ENCODE measurements at regions not wholly inside any gene's neighbourhood (a gene's known extent, or its start where the extent isn't known, plus 50 kb on each side); places are given as distances from the start of the nearest gene placed in this dataset.

DNA sequence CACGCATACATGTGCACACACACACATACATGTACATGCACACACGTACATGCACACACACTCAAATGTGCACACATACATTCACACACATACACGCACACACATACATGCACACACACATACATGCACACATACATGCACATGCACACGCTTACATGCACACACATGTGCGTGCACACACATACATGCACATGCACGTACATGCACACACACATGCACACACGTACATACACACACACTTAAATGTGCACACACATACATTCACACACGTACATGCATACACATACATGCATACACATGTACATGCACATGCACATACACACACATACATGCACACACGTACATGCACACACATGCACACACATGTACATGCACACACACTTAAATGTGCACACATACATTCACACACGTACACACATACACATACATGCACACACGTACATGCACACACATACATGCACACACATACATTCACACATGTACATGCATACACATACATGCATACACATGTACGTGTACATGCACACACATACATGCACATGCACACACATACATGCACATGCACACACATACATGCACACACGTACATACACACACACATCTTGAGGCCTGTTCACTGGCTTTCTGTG, 283.7 kb upstream of the ID2 start:
- DNase-seq, result no peak

DNA sequence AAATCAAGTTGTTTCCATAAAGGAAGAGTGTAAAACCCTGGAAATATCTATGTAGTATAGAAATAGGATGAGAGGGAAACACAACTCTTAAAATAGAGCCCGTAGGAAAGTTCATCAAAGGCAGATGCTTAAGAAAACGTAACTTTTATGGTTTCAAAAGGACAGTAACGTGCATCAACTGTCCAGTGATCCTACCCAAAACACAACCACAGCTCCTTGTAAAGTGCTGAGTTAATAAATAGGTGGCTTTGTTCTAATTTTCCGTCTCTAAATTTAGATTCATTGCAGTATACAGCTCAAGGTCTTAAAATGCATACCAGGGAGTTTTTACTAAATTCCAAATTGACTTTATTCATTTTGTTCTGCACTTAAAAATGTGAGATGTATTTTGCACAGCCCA, 282.1 kb upstream of the ID2 start:
- DNase-seq, result no peak

DNA sequence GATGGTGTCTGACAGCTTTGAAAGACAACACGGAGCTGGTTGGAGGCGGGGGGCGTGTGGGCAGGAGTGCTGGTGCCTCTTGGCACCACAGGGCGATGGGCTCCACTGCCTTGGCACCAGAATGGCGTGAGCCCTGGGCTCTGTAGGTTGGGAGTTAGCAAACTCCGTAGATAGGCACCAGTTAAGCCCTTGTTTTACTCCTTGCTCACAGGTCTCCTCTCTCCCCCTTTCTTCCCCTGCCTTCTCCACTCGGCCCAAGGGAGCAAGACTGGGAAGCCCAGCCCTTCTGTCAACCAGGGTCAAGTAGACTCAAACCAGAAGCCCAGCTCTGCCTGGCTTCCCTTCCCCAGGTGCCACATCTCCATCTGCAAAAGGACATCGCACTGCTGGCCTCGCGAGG, 281.7 kb upstream of the ID2 start:
- DNase-seq, result no peak

DNA sequence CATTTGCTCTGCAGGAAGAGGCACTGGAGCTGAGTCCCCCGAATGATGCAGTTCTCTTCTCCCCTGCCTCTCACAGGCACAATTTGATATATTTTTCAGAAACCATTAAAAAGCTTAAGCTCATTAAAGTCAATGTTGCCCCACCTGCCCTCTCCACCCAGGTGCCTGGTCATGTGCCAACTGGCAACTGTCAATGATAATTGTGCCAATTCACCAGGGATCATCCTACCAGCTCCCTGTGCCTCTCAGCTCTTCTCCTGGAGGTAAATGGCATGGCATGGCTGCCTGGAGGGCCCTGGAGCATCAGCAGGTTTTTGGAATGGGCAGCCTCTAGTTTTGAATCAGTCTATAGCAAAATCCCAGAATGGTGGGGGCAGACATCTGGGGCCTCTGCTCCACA, 279.6 kb upstream of the ID2 start:
- peak; percentile 82 for DNase-seq

DNA sequence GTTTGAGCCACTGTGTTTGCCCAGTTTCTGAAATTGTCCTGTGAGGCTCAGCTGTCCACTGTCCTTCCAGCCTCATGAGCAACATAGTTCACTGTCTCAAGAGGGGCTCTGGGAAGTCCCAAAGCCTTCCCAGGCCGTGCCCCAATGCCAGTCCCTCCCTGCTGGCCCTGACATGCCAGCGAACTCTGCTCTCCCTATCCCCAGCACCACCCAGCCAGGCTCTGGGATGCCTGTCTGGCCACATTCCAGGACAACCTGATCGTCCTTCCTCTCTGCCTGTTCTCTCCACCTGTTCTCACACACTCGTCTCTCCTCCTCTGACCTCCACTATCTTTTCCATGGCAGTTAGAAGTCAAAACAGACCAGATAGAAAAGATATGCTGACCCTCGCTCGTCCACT, 278.0 kb upstream of the ID2 start:
- DNase-seq, result peak; percentile 52

DNA sequence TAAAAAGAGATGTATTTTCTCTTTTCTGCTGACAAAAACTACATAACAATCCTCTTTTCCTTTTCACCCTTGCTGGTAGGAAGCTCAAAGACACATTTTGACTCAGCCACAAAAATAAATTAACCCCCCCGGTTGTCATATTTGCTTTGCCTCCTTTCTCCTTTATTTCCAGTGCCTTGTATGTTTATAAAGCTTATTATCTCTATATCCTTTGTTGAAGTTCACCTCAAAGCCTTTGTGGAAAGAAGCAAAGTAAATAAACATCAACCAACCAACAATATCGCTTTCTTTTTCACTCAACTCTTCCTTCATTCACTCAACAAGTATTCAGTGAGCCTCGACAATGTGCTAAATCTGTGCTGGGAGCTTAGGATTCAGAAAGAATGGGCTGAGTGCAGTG, 276.5 kb upstream of the ID2 start:
- no peak for DNase-seq

DNA sequence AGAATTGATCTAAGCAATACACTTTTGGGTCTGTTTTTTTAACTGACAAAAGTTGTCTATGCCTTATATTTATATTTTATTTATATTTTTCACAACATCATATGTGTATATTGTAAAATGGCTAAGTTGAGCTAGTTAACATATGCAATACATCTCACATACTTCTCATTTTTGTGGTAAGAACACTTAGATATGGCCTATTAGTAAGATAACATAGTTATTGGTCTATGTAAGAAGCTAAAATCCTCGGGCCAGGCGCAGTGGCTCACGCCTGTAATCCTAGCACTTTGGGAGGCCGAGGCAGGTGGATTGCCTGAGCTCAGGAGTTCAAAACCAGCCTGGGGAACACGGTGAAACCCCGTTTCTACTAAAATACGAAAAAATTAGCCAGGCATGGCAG, 275.6 kb upstream of the ID2 start:
- DNase-seq, result no peak

DNA sequence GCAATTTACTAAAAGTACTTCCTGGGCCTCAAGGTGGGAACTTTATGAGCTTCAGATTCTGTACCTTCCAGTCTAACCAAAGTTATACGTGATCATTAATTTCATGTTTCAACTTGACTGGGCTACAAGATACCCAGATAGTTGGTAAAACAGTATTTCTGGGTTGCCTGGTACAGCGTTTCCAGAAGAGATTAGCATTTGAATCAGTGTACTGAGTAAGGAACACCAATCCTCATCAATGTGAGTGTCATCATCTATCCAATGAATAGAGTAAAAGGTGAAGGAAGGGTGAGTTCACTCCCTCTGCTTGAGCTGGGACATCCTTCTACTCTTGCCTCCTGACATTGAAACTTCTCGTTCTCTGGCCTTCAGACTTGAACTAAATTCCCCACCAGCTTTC, 274.5 kb upstream of the ID2 start:
- no peak for DNase-seq

DNA sequence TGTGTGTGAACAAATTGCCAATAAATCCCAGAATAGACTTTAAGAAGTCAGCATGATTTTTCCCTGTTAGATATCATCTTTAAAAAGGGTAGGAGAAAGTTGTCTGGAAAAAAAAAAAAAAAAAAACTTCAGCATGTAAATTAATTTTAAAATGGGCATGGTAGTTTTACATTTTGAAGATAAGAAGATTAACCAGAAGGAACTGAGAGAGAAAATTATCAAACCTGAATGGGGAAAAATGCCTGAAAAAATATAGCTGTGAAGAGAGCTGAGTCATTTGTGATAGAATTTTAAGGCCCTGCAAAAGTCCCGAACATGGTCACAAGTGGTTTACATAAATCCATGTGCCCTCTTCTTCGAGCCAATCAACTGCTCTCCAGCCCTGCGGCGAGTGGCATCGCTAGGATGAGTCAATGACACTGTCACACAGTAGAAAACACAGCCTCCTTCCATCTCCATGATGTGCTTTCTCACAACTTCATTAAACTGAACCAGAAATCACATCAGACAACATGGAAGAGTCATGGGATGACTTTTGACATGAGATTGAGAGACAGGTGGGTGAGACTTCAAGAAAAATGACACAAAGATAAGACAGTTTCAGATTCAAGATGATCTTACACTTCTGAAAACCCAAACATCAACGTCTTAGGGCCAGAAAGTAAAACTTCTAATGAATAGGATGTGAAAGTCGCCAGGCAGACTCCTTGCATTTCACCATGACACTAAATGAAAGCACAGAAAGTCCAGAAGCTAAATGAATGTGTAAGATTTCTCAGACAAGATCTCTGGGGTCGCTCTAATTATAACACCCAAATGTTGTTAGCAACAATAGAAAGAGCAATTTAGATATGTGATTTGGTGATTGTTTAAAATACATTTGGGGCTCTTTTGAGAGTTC, 273.0 kb upstream of the ID2 start:
- no peak for DNase-seq

DNA sequence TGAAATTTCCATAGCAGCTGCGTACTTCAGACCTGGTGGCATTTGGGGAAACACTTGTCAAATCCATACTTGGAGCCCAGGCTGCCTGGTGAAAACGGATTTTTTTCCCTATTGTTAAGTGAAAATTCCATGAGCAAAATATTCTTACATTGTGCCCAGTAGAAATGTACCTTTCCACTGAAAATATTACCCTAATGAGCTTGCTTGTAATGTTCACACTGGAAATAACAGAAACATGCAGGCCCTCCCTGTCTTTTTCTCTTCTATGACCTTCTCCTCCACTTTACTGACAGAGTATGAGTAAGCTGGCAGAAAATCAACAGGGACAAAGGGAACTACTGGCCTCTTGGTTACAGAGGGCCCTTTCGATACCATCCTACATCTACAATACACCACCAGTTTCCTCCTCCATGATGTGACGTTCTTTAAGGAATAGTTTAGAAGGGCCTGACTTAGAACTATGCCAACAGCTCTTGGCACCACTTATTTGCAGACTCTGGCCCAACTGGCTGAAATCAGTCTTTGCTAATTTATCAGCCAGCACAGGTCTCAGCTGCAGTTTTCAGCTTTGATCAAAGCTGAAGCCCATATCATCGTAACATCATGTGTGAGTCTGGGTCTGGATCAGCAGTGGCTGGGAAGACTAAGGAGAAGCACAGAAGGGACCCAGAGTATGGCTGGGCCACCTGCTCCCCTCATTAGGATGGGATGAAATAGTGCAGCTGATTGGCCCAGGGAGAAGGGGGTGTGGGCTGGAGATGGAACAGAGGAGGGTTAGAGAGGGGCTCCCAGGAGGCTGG, 272.2 kb upstream of the ID2 start:
- DNase-seq, result no peak

DNA sequence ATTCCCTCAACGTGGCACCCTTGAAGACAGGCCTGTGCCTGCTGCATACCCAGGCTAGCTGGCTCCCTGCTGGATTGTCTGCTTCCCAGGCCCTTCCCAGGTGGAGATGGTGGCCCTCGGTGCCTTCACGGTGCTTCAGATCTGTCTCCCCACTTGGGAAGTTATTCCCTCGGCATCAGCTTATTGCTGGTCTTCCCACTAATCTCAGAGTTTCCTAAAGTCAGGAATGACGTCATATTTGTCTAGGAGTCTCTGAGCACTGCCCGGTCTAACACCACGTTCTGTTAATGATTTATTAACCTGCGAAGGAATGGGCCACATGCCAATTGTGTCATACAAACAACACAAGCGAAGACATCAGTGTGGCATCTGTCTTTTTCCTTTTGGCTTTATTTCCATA, 269.8 kb upstream of the ID2 start:
- DNase-seq, result no peak

DNA sequence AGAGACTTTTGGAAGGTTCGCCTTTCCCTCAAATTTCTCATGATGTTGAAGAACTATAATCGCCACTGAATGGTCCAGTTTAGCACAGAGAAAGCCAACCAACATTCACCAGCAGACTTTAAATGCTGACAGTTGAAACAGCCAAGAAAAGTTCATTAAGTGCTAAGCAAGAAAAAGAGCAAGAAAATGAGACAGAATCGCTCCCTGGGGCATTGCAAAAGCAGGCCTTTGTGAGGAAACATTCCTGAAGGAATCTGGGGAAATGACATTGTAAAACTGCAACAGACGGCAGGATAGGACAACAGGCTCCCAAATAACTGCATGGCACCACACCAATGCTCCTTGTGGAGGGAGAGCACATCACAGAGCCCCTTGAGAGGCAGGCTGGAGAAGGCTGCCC, 269.3 kb upstream of the ID2 start:
- DNase-seq, result no peak

DNA sequence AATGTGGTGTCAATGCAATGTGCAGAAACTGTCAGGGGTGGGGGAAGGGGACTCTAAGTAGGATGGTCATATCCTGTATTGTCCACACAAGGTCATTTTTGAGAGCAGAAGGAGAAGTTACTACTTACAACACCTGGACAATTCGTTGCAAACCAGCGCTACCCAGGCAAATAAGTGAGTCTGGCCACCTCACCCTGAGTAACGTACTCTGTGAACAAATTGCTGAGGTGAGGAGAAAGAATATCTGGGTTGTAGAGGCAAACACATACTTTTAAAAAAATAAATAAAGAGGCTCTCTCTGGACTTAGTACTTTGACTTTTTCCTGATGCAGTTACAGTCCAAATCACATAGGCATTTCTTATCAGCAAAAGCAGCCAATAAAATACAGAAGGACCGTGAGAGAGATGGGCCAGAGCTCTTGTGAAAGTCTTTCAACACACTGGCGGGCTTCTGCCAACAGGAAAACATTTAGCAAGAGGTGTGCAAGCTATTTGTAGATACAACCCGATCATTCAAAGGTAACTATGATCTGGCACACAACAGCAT, 268.2 kb upstream of the ID2 start:
- no peak for DNase-seq

DNA sequence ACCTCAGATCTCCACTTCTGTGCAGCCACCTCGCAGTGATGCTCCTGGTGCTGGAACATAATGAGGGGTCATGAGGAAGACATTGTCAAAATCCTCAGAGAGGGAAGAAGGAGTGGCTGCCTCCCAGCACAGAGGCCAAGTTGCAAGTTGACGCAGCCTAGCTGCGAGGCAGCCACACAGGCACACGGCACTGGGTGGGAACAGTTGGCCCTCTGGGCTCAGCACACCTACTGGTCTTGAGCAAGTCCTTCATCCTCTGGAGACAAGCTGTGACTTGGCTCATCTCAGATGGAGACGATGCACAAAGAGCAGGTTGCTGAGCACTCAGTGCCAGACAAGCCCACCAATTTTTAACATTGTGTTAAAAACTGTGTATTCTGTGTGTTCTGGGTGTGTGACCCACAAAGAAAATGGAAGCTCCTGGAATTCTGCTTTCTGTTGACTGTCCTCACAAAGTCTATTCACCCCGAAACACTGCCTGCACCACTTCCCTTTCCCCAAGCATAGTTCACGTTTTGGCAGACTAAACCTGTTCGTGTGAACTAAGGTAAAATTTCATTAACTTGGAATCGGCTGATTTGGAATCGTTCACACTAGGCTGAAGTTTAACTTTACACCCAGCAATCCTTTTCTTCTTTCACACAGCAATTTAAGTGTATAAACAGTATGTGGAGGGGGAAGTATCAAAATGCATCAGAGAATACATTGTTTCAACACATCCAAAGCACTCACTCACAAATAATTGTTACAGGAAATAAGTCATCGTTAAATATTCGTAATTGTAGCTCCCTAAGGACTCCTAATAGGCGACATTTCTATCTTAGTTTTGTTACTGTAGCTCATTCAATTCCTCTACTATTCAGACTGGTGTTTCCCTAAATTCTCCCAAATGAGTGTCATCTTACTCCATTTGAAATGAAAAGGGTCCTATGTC, 266.6 kb upstream of the ID2 start:
- DNase-seq, result no peak

DNA sequence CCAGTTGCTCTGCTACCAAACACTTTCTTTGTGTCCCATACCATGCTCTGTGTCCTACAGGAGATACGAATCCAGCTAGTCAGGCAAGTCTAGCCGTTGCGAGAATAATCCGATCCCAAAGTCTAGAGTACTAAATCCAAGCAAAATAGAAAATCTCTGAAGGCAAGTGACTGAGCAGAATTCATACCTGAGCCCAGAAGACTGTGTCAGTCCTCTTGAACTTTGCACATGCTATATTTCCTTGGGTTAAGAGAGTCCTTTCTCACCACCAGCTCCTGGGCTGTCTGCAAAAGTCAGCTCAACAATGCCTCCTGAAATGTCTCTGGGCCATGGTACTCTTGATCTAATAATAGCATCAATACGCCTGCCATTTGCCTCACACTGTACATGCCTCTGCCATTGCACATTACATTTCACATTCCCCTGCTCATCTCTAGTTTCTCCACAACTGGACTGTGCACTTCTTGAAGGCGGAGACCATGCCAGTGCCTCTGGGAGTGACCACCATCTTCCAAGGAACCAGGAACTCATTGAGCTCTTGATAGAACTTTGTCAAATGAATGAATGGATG, 265.8 kb upstream of the ID2 start:
- DNase-seq, result no peak

DNA sequence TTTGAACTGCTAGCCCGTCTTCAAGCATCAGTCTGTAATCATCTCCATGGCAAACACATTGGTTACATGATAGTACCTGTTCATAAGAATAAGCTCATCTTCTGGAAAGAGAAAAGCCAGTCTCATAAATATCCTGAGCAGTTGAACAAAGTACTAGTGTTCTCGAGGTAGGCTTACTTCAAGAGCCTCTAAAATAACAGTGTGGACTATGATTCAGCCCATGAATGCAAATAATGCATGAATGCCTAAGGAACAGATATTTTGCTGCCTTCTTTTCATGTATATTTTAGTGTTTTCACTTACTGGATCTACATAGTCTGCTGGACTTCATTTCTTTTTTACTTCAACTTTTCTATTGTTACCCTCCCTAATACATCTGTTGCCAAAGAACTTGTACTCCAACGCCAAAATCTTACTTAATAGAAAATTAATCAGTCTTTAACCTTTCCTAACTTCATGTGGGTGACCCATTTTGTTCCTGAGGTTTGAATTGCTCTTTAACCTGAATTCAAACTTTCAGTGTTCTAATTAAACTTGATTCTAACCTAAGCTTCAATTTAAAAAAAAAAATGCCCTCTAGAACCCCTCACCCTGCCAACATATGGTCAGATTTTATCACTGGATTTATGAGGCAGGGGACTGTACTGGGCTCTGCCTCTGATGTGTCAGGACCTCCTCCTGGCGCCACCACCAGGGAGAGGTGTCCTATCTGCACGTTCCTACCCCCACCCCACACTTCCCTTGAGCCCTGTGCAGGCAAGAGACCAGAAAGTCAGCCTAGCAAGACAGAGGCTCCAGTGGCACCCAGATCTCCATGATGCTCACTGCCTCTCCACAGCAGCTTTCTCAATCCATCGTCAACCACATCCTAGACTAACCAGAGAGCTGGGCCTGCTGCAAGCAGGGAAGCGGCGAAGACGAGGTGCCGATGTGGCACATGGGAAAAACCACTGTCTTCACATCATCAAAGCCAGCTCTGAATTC, 264.7 kb upstream of the ID2 start:
- DNase-seq, result no peak

DNA sequence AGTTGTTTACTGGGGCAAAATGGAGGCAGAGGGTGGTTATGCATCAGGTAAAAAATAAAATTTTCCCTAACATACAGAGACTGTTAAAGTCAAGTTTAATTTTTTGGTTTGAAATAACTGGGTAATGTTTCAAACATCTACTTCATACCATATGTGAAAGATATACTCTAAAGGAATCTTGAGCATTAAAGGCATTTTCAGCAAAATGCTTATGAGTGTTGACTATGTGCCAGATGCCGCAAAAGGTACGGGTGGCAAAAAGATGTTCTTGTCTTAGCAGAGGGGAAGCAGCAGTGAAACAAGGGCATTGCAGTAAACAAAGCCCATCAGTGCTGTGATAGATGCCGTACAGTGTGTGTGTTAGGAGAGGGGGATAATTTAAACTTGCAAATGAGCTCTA, 263.1 kb upstream of the ID2 start:
- DNase-seq, result no peak

DNA sequence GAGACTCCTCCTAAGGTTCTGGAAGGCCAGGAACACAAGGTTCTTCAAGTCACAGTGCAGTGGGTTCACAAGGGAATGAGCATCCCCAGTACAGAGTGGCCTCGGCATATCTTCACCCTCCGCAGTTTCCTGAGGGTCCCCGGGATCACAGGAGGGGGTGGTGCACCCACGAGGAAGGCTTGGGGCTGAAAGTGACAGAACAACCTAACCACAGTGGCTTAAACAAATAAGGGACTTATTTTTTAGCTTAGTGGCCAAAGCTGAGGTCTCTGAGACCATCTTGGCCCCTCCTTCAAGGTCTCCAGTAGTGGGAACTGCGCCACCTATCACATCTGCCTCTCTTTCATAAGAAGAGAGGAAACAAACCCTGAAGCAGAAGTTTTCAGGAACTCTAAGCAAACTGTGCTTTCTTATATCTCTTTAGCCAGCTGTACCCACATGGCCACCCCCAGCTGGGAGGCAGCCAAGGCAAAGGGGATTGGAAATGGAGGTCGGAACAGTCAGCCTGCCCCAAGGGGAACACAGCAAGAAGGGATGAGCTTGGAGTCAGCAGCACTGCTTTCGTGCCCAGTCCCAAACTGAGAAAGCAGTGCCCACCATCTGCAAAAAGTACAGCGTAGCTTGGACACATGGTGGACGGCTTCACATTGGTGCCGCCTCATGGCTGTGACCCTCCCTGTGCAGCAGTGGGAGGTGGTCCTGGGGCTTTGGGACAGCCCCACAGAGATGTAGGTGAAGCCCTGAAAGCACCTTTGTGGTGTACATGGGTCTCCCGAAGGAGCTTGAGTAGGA, 260.0 kb upstream of the ID2 start:
- no peak for DNase-seq

DNA sequence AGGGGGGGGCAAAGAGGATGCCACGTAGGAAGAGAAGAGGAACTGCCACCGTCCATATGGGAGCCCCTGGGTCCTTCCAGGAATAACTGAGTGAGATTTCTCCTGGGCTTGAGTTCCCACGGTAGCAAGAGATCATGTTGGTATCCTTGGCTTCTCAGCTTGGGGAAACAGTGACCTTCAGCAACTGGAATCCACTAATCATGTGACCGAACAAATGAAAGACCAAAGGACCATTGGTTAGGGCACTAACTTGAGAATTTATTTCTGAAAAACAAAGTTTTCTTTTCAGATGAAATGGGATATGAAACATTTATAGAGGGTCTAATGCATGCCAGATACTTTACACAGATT, 259.4 kb upstream of the ID2 start:
- no peak for DNase-seq
